ELF-1 (cell line): ENCODE measurements at regions not wholly inside any gene's neighbourhood (a gene's known extent, or its start where the extent isn't known, plus 50 kb on each side); places are given as distances from the start of the nearest gene placed in this dataset.
"Not testable (repeated sequence)": the region's sequence is repeated elsewhere in the genome, so short reads cannot be mapped to it uniquely, and the experiment has no call there.

ENCODE experiments used
- DNase-seq: peaks from one replicate; pipeline ENCODE4 v3.0.0-alpha.2; 2016; ENCODE audit warnings: low read depth, low spot score

DNA sequence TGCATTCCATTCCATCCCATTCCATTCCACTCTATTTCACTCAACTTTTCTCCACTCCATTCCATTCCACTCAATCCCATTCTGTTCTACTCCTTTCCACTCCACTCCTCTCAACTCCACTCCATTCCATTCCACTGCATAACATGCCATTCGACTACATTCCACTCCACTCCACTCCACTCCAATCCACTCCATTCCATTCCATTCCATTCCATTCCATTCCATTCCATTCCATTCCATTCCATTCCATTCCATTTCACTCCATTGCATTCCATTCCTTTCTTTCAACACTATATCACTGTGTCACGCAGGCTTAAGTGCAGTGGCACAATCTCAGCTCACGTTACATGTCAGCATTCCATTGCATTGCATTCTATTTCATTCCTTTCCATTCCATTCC lies 1430.4 kb downstream of the TSPY10 start:
- DNase-seq: not testable (repeated sequence)

DNA sequence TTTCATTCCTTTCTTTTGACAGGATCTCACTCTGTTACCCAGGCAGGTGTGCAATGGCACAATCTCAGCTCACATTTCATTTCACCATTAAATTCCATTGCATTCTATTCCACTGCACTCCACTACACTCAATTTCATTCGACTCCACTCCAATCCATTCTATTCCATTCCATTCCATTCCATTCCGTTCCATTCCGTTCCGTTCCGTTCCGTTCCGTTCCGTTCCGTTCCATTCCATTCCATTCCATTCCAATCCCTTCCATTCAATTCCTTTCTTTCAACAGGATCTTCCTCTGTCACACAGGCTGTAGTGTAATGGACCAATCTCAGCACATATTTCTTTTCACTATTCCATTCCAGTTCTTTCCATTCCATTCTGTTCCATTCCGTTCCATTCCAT lies 1445.7 kb downstream of the TSPY10 start:
- no peak for DNase-seq

DNA sequence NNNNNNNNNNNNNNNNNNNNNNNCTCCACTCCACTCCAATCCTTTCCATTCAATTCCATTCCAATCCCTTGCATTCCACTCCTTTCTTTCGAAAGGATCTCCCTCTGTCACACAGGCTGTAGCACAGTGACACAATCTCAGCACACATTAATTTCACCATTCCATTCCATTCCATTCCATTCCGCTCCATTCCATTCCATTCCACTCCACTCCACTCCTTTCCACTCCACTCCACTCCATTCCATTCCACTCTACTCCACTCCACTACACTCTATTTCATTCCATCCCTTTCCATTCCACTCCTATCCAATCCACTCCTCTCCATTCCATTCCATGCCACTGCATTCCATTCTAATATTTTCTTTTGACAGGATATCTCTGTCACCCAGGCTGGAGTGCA lies 1459.0 kb downstream of the TSPY10 start:
- DNase-seq: no peak

DNA sequence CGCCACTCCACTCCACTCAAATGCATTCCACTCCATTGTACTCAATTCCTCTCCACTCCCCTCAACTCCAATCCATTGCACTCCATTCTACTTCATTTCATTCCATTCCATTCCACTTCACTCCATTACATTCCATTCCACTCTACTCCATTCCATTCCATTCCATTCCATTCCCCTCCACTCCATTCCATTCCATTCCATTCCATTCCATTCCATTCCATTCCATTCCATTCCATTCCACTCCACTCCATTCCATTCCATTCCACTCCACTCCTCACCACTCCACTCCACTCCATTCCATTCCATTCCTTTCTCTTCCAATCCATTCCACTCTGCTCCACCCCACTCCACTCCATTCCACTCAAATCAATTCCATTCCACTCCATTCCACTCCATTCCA lies 1459.9 kb downstream of the TSPY10 start:
- DNase-seq: no peak

DNA sequence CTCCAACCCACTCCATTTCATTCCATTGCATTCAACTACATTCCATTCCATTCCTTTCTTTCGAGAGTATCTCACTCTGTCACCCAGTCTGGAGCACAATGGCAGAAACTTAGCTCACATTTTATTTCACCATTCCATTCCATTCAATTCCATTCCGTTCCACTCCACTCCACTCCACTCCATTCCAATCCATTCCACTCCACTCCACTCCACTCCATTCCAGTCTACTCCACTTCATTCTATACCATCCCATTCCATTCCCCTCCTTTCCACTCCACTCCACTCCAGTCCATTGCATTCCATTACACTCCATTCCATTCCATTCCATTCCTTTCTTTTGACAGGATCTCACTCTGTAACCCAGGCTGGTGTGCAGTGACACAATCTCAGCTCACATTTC lies 1466.3 kb downstream of the TSPY10 start:
- DNase-seq: no peak

DNA sequence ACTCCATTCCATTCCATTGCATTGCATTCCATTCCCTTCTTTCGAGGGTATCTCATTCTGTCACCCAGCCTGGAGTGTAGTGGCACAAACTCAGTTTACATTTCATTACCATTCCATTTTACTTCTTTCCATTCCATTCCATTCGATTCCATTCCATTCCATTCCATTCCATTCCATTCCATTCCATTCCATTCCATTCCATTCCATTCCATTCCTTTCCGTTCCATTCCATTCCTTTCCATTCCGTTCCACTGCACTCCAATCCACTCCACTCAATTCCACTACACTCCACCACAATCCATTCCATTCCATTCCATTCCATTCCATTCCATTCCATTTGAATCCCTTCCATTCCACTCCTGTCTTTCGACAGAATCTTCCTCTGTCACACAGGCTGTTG lies 1472.0 kb downstream of the TSPY10 start:
- DNase-seq: not testable (repeated sequence)

DNA sequence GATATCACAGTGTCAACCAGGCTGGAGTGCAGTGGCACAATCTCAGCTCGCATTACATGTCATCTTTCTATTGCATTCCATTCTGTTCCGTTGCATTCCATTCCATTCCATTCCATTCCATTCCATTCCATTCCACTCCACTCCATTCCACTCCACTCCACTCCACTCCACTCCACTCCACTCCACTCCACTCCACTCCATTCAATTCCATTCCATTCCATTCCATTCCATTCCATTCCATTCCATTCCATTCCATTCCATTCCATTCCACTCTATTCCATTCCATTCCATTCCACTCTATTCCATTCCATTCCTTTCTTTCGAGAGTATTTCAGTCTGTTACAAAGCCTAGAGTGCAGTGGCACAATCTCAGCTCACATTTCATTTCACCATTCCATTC lies 1486.5 kb downstream of the TSPY10 start:
- not testable (repeated sequence) for DNase-seq

DNA sequence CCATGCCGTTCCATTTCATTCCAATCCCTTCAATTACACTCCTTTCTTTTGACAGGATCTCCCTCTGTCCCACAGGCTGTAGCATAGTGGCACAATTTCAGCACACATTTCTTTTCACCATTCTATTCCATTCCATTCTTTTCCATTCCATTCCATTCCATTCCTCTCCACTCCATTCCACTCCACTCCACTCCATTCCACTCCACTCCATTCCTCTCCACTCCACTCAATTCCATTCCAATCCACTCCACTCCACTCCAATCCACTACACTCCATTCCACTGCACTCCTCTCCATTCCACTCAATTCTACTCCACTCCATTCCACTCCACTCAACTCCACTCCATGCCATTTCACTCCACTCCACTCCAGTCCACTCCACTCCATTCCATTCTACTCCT lies 1495.1 kb downstream of the TSPY10 start:
- DNase-seq: no peak

DNA sequence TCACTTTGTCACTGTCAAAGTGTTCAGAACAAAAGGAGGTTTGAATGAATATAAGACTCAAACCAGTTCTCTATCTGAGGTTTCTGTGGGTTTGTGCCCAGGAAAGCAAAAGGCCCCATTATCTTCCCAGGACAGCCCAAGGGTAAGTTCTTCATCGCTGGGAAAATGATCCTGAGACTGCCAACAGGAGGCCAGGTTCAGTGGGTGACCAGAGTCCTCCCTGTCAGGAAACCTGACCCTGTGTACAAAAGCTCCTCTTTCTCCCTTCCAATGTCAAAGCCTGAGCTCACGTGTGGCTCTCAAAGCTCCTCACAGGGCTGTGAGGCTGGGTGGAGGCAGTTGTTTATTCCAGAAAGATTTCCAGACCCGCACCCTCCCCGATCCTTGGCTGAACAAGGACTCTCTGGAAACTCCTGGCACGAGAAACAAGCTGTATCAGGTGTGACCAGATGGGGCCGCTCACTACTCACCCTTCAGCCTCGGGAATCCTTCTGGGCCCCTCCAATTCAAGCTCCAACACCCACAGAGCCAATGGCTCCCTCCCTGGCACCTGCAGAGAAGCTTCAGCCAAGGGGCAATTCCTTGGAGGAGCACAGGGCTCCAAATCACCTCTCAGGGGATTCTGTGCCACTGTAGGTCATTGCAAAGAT lies 1516.7 kb downstream of the TSPY10 start:
- no peak for DNase-seq

DNA sequence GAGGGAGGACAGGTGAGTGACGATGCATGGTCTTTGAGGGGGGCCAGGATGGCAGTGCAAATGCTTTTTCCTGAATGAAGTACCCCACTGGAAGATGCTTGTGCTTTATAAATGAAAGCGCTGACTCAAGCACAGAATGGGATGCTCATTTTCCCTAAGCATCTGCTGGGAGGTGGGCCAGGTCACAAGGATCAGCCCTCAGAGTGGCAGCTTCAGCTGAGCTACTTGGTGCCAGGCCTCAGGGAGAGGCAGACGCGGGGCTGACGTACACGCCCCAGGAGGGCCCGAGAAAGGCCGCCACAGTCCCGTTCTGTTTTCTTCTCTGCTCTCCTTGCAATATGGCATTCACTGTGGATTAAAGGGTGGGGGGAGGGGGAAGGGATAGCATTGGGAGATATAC lies 1535.8 kb downstream of the TSPY10 start:
- DNase-seq: no peak

DNA sequence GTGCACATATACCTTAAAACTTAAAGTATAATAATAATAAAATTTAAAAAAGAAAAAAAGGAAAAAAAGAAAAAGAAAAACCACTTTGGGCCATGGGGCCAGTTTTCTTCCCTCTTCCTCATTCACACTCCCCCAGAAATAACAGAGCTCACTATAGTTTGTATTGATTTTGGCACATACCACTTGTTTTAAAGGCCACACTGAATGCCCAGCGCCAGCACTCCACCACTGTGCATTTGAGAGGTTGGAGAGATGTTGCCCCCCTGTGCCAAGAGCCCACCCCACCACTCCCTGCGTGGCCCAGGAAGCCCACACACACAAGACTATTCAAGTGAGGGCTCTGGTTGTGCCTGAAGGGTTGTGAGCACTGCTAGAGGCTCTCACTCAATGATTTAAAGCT lies 1536.3 kb downstream of the TSPY10 start:
- no peak for DNase-seq

DNA sequence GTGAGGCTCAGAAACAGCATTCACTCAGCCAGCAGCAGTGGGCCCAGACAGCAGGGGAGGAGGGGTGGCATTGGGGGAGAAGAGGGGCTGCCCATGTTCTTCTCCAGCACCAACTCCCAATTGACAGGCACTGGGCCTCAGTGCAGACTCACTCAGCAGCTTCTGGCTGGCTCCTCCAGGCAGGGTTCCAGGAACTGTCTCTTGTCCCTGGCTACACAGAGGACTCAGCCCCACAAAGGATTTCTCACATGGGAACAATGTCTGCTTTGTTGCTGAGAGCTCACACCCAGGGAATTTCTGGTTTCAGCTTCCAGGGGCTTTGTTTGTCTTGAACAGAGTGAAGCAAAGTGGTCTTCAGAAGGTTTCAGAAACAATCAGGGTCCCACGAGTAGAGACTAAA lies 1536.7 kb downstream of the TSPY10 start:
- no peak for DNase-seq

DNA sequence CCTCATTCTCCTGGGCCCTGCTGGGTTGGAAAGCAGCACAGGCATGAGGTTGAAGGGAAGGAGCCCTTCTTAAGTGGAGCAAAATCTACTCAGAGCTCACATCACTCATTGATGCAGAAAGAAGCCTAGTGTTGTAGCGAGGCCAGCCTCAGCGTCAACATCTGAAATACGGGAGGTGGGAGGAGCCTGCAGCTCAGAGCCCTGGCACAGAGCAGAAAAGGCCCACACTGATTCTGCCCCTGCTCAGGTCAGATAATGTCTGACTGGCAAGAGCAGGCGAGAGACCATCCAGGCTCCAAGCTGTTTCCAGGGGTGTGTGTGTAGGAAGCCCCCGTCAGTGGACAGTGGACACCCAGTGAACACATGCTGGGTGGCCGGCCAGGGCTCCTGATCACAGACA lies 1541.6 kb downstream of the TSPY10 start:
- DNase-seq: no peak

DNA sequence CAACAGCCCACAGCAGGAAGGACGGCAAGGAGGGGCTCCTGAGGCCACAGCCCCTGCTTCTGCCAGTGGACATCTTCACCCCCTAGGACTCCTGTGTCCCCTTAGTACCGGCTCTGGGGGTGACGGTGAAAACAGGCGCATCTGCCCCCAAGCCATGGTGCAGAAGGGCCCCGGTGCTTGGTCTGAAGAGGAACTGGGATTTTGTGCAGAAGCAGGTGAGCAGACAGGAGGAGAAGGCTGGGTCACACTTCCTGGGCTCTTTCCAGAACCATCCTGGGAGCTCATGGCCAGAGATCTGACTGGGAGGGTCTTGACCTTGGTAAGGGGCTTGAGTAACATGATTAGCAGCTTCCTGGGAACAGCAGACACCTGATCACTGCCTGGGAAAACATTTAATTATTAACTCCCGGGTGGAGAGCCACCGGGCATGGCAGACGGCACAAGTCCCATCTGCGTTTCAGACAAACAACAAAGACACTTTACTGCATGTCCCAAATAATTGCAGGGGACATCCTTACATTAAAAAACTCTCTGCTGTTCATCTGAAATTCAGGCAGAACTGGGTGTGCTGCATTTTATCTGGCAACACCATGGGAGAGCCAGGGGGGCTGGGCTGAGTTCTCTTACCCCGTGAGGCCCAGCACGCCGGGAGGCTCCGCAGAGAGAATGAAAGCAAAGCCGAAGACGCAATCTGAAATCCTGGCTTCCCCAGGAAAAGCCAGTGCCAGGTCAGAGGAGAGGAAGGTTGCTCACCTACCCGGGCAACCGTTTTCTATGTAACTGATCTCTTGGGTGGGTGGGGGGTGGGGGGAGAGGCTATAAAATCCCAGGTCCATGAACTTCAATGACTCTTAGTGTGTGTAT lies 1542.8 kb downstream of the TSPY10 start:
- no peak for DNase-seq

DNA sequence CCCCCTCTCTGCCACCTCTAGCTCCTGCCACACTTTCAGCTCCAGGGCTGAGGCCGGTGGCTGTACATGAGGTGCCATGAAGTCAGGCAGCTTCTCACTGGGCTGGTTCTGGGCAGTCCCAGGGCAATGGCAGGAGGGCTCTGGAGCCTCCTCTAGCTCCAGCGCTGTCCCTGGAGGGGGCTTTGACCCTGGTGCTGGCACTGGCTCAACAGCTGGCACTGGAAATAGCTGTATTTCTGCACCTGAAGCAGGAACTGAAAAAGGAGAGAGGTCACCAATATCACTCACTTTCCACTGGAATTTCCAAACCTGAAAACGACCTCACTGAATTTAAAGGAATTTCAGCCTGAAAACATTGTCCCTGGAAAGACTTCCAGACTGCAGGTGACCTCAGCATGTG lies 1558.1 kb downstream of the TSPY10 start:
- not testable (repeated sequence) for DNase-seq

DNA sequence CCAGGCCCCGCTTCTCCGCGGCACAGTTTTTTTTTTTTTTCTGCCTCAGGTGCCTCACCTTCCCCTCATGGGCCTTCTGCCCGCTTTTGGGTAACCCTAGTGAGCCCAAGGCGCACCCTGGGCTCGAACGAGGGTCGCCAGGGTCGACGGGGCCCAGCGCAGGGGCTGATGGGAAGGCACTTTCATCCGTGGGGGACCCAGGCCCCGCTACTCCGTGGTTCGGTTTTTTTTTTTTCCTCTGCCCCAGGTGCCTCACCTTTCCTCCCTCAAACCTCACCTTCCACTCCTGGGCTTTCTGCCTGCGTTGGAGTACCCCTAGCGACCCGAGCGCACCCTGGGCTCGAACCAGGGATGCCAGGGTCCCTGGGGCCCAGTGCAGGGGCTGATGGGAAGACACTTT lies 1569.8 kb downstream of the TSPY10 start:
- DNase-seq: not testable (repeated sequence)

DNA sequence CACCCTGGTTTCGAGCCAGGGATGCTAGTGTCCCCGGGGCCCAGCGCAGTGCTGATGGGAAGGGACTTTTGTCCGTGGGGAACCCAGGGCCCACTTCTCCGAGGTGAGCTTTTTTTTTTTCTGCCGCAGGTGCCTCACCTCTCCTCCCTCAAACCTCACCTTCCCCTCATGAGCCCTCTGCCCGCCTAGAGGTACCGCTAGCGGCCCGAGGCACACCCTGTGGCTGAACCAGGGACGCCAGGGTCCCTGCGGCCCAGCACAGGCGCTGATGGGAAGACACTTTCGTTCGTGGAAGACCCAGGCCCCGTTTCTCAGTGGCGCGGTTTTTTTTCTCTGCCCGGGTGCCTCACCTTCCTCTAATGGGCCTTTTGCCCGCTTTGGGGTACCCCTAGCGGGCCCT lies 1570.7 kb downstream of the TSPY10 start:
- DNase-seq: not testable (repeated sequence)

DNA sequence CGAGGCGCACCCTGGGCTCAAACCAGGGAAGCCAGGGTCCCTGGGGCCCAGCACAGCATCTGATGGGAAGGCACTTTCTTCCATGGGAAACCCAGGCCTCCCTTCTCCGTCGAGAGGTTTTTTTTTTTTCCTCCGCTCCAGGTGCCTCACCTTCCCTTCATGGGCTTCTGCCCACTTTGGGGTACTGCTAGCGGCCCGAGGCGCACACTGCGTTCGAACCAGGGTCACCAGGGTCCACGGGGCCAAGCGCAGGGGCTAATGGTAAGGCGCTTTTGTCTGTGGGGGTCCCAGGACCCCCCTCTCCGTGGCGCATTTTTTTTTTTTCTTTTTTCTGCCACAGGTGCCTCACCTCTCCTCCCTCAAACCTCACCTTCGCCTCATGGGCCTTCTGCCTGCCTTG lies 1571.3 kb downstream of the TSPY10 start:
- DNase-seq: no peak

DNA sequence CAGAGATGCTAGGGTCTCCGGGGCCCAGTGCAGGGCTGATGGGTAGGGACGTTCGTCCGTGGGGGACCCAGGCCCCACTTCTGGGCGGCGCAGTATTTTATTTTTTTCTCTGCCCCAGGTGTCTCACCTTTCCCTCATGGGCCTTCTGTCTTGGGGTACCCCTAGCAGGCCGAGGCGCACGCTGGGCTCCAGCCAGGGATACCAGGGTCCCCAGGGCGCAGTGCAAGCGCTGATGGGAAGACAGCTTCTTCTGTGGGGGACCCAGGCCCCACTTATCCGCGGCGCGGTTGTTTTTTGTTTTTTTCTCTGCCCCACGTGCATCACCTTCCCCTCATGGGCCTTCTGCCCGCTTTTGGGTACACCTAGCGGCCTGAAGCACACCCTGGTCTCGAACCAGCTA lies 1572.8 kb downstream of the TSPY10 start:
- DNase-seq: not testable (repeated sequence)

DNA sequence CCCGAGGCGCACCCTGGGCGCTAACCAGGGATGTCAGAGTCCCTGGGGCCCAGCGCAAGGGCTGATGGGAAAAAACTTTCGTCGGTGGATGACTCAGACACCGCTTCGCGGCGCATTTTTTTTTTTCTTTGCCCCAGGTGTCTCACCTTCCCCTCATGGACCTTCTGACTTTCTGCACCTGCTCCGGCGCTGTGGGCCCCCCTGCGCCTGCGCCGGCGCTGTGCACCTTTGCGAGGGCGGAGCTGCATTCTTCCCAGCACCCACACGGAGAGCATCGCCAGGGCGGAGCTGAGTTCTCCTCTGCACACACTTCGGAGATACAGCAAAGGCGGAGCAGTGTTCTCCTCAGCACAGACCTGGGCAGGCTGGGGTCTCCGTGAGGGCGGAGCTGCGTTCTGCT lies 1575.3 kb downstream of the TSPY10 start:
- DNase-seq: not testable (repeated sequence)

DNA sequence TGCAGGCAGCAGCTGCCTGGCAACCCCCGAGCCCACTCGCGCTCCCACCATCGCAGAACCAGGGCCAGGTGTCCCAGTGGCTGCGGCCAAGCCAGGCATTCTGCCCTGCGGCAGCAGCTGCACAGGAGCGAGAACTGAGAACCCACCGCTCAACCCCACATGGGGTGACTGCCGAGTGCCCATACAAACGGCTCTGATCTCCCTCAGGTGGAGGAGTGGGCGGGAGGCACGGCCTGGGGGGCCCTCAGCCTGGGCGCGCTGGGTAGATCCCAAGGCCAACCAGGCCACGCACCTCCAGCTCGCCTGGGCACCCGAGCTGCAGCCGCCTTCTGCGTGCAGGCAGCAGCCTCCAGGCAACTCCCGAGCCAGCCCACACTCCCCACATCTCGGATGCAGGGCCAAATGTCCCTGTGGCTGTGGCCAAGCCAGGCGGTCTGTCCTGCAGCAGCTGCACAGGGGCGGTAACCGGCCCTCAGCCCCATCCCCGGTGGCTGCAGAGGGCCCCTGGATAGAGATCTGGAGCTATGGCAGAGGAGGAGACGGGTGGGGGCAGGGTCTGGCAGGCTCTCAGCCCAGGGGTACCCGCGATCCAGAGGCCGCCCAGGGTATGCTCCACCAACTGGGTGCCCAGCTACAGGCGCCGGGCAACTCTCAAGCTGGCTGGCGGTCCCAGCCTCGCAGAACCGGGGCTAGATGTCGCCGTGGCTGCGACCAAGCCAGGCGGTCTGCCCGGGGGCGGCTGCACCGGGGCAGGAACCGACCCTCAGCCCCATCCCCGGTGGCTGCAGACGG lies 1579.6 kb downstream of the TSPY10 start:
- DNase-seq: not testable (repeated sequence)

DNA sequence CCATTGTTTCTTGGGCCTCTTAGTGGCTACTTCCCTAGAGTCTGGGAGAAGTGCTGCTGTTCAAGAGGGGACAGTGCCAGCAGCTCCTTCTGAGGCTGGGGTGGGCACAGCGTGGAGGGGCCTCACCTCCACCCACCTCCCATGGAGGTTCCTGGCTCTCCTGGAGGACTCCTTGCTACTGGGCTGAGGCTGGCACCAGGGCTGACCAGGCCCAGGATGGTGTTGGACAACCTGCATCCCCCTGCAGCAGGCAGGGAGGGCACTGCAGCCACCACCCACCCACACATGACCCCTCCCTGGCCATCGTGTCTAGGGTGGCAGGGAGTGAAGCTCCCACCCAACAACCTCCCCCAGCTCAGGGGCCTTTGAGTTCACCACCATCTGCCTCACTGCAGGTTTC lies 1549.3 kb upstream of the USP9Y start:
- not testable (repeated sequence) for DNase-seq
